Transverse colon (tissue), 4 donors: ENCODE measurements at regions not wholly inside any gene's neighbourhood (a gene's known extent, or its start where the extent isn't known, plus 50 kb on each side); places are given as distances from the start of the nearest gene placed in this dataset.

ENCODE experiments used
- DNase-seq: peaks from one replicate; pipeline ENCODE4 v3.0.0-alpha.2; 2019
- H3K27ac ChIP-seq, 4 donors: fragments of 200-600 bp; sonication (generic); 2 replicates each; pipeline ENCODE4 v1.5.1; 2016 to 2018; ENCODE audit warnings: inconsistent platforms in 4 of 4
- H3K27me3 ChIP-seq: fragments of 200-600 bp; sonication (generic); 2 replicates; pipeline ENCODE4 v1.5.1; 2017; ENCODE audit warnings: inconsistent platforms
- H3K36me3 ChIP-seq, 4 donors: fragments of 200-600 bp; sonication (generic); 2 replicates each; pipeline ENCODE4 v1.5.1; 2017 to 2019; ENCODE audit warnings: inconsistent platforms in 4 of 4
- H3K4me1 ChIP-seq, 4 donors: fragments of 200-600 bp; sonication (generic); 2 replicates each; pipeline ENCODE4 v1.5.1; 2017 to 2020; ENCODE audit warnings: inconsistent platforms in 4 of 4
- H3K4me3 ChIP-seq, 4 donors: fragments of 200-600 bp; sonication (generic); 1 replicate in 1 of 4; 2 replicates in 3 of 4; pipeline versions ENCODE4 v1.5.1 to v1.6.1; 2017 to 2019; ENCODE audit warnings: inconsistent platforms in 4 of 4
- H3K9me3 ChIP-seq, 2 donors: fragments of 200-600 bp; sonication (generic); 2 replicates each; pipeline ENCODE4 v1.5.1; 2017 to 2019; ENCODE audit warnings: inconsistent platforms in 2 of 2
- EP300 ChIP-seq: sonication (generic); formaldehyde crosslinking; IDR thresholded peaks from one replicate; pipeline ENCODE4 v1.6.1; 2017; ENCODE audit warnings: antibody characterized with exemption, low read depth
- POLR2A ChIP-seq: fragments of 450-650 bp; IDR thresholded peaks from one replicate; pipeline ENCODE4 v1.6.1; 2016; ENCODE audit warnings: antibody characterized with exemption, mild to moderate bottlenecking, moderate library complexity
- POLR2AphosphoS5 ChIP-seq, 3 donors: sonication (generic); formaldehyde crosslinking; IDR thresholded peaks; one replicate each; pipeline ENCODE4 v1.6.1; 2016; ENCODE audit warnings: antibody characterized with exemption in 3 of 3
- WGBS, 2 donors: methylation state at CpG; one replicate each; pipeline ENCODE4 v1.1.5; 2018; ENCODE audit warnings: low coverage in 1 of 2; 5-methylcytosine and 5-hydroxymethylcytosine counted together
- in situ Hi-C, 4 donors: fragments of 200-750 bp; cut with MboI; loops; one replicate each; pipeline versions ENCODE4 v1.15.0 to v1.15.1; 2017; ENCODE audit warnings: low sequenced_read_pairs in 3 of 4, low pct_ligation_motif_present in 1 of 4, low pct_unique_long_range_greater_than_20kb in 1 of 4
- intact Hi-C: fragments of 100-400 bp; cut with DNase I; formaldehyde crosslinking; loops from one replicate; pipeline ENCODE4 v1.15.1; 2023; ENCODE audit warnings: low total_unique reads
- TF ChIP-seq, protein P1 (sequence below), 5 experiments: fragments of 200-600 bp in 3 of 5; fragments of 450-650 bp in 2 of 5; sonication (generic) in 3 of 5; IDR thresholded peaks; 1 replicate in 2 of 5; 2 replicates in 3 of 5; pipeline ENCODE4 v1.5.1; 2016 to 2017; ENCODE audit warnings: antibody characterized with exemption in 5 of 5, inconsistent platforms in 3 of 5, mild to moderate bottlenecking in 2 of 5, moderate library complexity in 1 of 5

DNA sequence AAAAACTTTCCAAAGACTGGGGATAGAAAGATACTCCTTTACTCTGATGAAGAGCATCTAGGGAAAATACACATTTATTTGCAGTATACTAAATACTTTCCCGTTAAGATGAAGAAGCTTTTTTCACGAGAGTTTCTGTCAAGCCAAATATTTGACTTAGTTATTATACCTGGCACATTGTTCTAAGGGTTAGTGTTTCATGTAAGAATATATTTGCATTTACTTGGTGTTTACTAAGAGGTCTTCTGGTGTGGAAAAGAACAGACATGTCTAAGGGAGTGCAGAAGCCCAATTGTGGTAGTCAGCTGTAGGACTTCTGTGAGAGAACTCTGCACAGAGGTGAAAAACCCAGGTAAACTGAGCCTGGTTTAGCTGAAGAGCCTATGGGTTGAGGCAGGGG, 457.6 kb upstream of the SOX11 start:
- Histone ChIP-seq H3K9me3 (peaks cover 3 to 5% of the 10 kb centered on the region in 2 donors), H3K27me3 (no peaks in the 10 kb centered on the region), H3K36me3 (no peaks in the 10 kb centered on the region), H3K4me1 (no peaks in the 10 kb centered on the region), H3K4me3 (no peak overlapping the region), H3K27ac (no peak overlapping the region)
- TF ChIP-seq EP300 (no peak), POLR2AphosphoS5 (IDR thresholded peaks at IDR 0.05) (no peak)
- TF ChIP-seq, protein P1, sequence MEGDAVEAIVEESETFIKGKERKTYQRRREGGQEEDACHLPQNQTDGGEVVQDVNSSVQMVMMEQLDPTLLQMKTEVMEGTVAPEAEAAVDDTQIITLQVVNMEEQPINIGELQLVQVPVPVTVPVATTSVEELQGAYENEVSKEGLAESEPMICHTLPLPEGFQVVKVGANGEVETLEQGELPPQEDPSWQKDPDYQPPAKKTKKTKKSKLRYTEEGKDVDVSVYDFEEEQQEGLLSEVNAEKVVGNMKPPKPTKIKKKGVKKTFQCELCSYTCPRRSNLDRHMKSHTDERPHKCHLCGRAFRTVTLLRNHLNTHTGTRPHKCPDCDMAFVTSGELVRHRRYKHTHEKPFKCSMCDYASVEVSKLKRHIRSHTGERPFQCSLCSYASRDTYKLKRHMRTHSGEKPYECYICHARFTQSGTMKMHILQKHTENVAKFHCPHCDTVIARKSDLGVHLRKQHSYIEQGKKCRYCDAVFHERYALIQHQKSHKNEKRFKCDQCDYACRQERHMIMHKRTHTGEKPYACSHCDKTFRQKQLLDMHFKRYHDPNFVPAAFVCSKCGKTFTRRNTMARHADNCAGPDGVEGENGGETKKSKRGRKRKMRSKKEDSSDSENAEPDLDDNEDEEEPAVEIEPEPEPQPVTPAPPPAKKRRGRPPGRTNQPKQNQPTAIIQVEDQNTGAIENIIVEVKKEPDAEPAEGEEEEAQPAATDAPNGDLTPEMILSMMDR (IDR thresholded peaks at IDR 0.05): no peak
- intact Hi-C loops (no loop called here), in situ Hi-C loops (no loop called here)
- WGBS, 2 donors: 65 to 72% methylated on average over 2 of the region's 2 CpGs
- no peak for DNase-seq

DNA sequence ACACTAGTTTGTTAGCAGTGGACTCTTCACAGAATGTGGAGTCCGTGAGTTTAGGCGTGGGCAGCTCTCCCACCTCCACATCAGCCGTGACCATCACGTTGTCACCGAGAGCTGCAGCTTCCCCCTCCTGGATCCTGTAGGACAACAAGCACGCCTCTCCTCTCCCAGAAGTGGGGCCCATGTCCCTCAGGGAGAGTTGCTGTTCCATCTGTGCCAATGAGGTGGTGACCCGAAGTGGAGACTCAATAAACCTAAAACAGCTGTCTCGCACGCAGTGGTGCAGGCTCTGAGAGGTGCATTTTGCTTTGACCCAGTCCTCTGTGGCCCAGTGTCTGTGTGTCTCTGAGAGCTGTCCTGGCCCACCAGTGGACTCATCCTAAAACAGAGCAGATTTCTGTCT, 456.5 kb upstream of the SOX11 start:
- no peak overlapping the region for H3K4me3 ChIP-seq
- 84% methylated on average over 9 of the region's 9 CpGs; no CpG with 5 or more reads in 1 of the 2 donors for WGBS, 2 donors
- H3K36me3 ChIP-seq: no peaks in the 10 kb centered on the region
- intact Hi-C loops (no loop called here), in situ Hi-C loops (no loop called here)
- no peaks in the 10 kb centered on the region for H3K27me3 ChIP-seq
- no peak for DNase-seq
- H3K9me3 ChIP-seq: peaks cover 3 to 5% of the 10 kb centered on the region in 2 donors
- TF ChIP-seq, protein P1 (IDR thresholded peaks at IDR 0.05): no peak
- no peak for TF ChIP-seq POLR2AphosphoS5 (IDR thresholded peaks at IDR 0.05)
- TF ChIP-seq EP300: no peak
- no peak for TF ChIP-seq POLR2A
- no peaks in the 10 kb centered on the region for H3K4me1 ChIP-seq
- H3K27ac ChIP-seq: no peak overlapping the region

DNA sequence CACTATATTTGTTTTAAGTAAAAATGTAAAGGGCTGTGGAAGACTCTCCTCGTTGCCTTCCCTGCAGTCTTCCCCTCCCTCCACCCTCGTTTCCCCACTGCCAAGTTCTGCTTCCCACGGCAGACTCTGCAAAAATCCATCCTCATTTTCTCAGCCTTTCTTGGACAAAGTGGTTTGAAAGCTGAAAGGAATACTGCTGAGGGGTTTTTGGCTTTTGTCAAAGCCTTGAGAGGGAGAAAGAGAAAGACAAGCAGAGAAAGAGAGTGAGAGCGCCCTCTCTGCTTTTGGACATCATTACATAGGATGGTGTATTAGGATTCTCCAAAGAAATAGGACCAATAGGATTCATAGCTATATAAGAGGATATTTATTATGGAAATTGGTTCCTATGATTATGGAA, 455.9 kb upstream of the SOX11 start:
- no peaks in the 10 kb centered on the region for H3K4me1 ChIP-seq
- TF ChIP-seq POLR2AphosphoS5 (IDR thresholded peaks at IDR 0.05) (no peak), POLR2A (no peak), EP300 (no peak)
- TF ChIP-seq, protein P1 (IDR thresholded peaks at IDR 0.05): no peak
- H3K27me3 ChIP-seq: no peaks in the 10 kb centered on the region
- H3K27ac ChIP-seq: no peak overlapping the region
- no peak overlapping the region for H3K4me3 ChIP-seq
- DNase-seq: no peak
- in situ Hi-C loops: no loop called here
- H3K36me3 ChIP-seq: no peaks in the 10 kb centered on the region
- intact Hi-C loops: no loop called here
- WGBS, 2 donors: 47 to 62% methylated on average over 4 of the region's 4 CpGs
- peaks cover 3 to 5% of the 10 kb centered on the region in 2 donors for H3K9me3 ChIP-seq

DNA sequence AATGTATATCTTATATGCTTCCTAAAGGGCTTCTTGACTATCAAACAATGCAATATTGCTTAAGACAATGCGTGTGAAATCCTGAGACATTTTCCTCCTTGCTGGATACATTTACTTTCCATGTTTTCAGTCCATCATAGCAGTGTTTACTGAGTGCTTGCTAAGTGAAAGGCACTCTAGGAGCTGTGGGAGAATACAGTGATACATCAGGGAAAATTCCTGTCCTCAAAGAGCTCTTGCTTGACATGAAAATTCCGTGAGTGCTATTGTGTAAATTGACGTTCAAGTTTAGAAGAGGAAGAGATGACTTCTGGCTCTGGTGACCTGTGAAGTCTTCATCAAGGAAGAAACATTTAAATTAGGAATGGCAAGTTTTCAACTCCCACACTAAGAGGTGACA, 449.4 kb upstream of the SOX11 start:
- no peaks in the 10 kb centered on the region for H3K4me1 ChIP-seq
- H3K4me3 ChIP-seq: no peak overlapping the region
- WGBS, 2 donors: 53 to 65% methylated on average over 3 of the region's 3 CpGs
- DNase-seq: no peak
- no peaks in the 10 kb centered on the region for H3K36me3 ChIP-seq
- no peaks in the 10 kb centered on the region for H3K27me3 ChIP-seq
- TF ChIP-seq POLR2AphosphoS5 (IDR thresholded peaks at IDR 0.05) (no peak), EP300 (no peak), POLR2A (no peak)
- TF ChIP-seq, protein P1 (IDR thresholded peaks at IDR 0.05): no peak
- H3K27ac ChIP-seq: no peak overlapping the region
- in situ Hi-C loops: no loop called here
- H3K9me3 ChIP-seq: peaks cover 0 to 2% of the 10 kb centered on the region in 2 donors
- intact Hi-C loops: no loop called here
